GM23338 (cell line): ENCODE measurements at regions not wholly inside any gene's neighbourhood (a gene's known extent, or its start where the extent isn't known, plus 50 kb on each side); places are given as distances from the start of the nearest gene placed in this dataset.

ENCODE experiments used
- ATAC-seq: fragments of 200-7000 bp; cut with Tn5 transposase; 3 replicates; pipeline ENCODE4 v1.9.1; 2020
- DNase-seq: peaks from one replicate; pipeline ENCODE4 v3.0.0-alpha.2; 2015; ENCODE audit warnings: low spot score
- H2AFZ ChIP-seq: fragments of 200-600 bp; sonication (generic); 2 replicates; pipeline ENCODE4 v1.8.0; 2016; ENCODE audit warnings: antibody characterized with exemption, mild to moderate bottlenecking, moderate library complexity
- H3F3A ChIP-seq: fragments of 200-600 bp; sonication (generic); replicated peaks from 2 replicates; pipeline ENCODE4 v1.8.0; 2017; ENCODE audit warnings: antibody characterized with exemption, mixed run types, low read depth
- H3K27ac ChIP-seq: fragments of 200-600 bp; sonication (generic); 2 replicates; pipeline ENCODE4 v1.6.1; 2016; ENCODE audit warnings: low read depth
- H3K27me3 ChIP-seq: fragments of 200-600 bp; sonication (generic); 2 replicates; pipeline ENCODE4 v1.8.0; 2016; ENCODE audit warnings: mild to moderate bottlenecking, mixed run types, moderate library complexity; ENCODE audit not compliant: insufficient read depth
- H3K36me3 ChIP-seq: fragments of 200-600 bp; sonication (generic); 2 replicates; pipeline ENCODE4 v1.8.0; 2016; ENCODE audit warnings: mild to moderate bottlenecking; ENCODE audit not compliant: insufficient read depth
- H3K4me1 ChIP-seq: fragments of 200-600 bp; sonication (generic); 2 replicates; pipeline ENCODE4 v1.8.0; 2016; ENCODE audit warnings: mild to moderate bottlenecking, moderate library complexity; ENCODE audit not compliant: insufficient read depth
- H3K4me2 ChIP-seq: fragments of 200-600 bp; sonication (generic); 2 replicates; pipeline ENCODE4 v1.7.1; 2017; ENCODE audit warnings: mixed run types
- H3K4me3 ChIP-seq: fragments of 200-600 bp; sonication (generic); 2 replicates; pipeline ENCODE4 v1.6.1; 2016; ENCODE audit warnings: mixed run types
- H3K79me2 ChIP-seq: fragments of 200-600 bp; sonication (generic); replicated peaks from 2 replicates; pipeline ENCODE4 v1.8.0; 2017; ENCODE audit warnings: mild to moderate bottlenecking; ENCODE audit not compliant: insufficient read depth
- H3K9me2 ChIP-seq: fragments of 200-600 bp; sonication (generic); 2 replicates; pipeline ENCODE4 v1.8.0; 2017; ENCODE audit not compliant: insufficient read depth
- H4K20me1 ChIP-seq: fragments of 200-600 bp; sonication (generic); replicated peaks from 2 replicates; pipeline ENCODE4 v1.8.0; 2017; ENCODE audit warnings: mild to moderate bottlenecking; ENCODE audit not compliant: insufficient read depth
- H3K27ac Mint-ChIP-seq: 2 replicates; pipeline ENCODE4 v1.8.0; 2020; ENCODE audit warnings: inconsistent platforms, mild to moderate bottlenecking, moderate library complexity, mixed read lengths
- H3K27me3 Mint-ChIP-seq: 3 replicates; pipeline ENCODE4 v1.8.0; 2022; ENCODE audit warnings: low read depth, mild to moderate bottlenecking, moderate library complexity, mixed read lengths, inconsistent platforms; ENCODE audit not compliant: insufficient read depth, poor library complexity
- H3K36me3 Mint-ChIP-seq: 3 replicates; pipeline ENCODE4 v1.8.0; 2021; ENCODE audit warnings: low read depth, mild to moderate bottlenecking, inconsistent platforms, moderate library complexity, mixed read lengths
- H3K4me1 Mint-ChIP-seq: 3 replicates; pipeline ENCODE4 v1.8.0; 2020; ENCODE audit warnings: mild to moderate bottlenecking, inconsistent platforms, mixed read lengths
- H3K4me3 Mint-ChIP-seq: 3 replicates; pipeline ENCODE4 v1.8.0; 2021; ENCODE audit warnings: moderate library complexity, mild to moderate bottlenecking, inconsistent platforms, mixed read lengths
- H3K9me3 Mint-ChIP-seq: 3 replicates; pipeline ENCODE4 v1.8.0; 2020; ENCODE audit warnings: moderate library complexity, mild to moderate bottlenecking, inconsistent platforms, mixed read lengths
- CREB1 ChIP-seq: fragments of 250-450 bp; sonication (Bioruptor Pico); IDR thresholded peaks from 2 replicates; pipeline ENCODE4 v1.5.0; 2020; ENCODE audit warnings: low read depth, mild to moderate bottlenecking, moderate library complexity
- CTCF ChIP-seq, 2 experiments: fragments of 200-600 bp in 1 of 2; sonication (generic) in 1 of 2; conservative IDR thresholded peaks; 2 replicates each; pipeline versions ENCODE4 v1.5.1 to v1.6.1; 2016 to 2017; ENCODE audit warnings: antibody characterized with exemption in 2 of 2, low read depth in 2 of 2, mild to moderate bottlenecking in 2 of 2, moderate library complexity in 1 of 2
- ETS1 ChIP-seq: IDR thresholded peaks from 2 replicates; pipeline ENCODE4 v1.6.1; 2016; ENCODE audit warnings: antibody characterized with exemption
- EZH2 ChIP-seq: fragments of 200-600 bp; sonication (generic); IDR thresholded peaks from one replicate; pipeline ENCODE4 v1.8.0; 2017; ENCODE audit warnings: antibody characterized with exemption, mild to moderate bottlenecking, low read depth; ENCODE audit not compliant: unreplicated experiment
- EZH2phosphoT487 ChIP-seq: fragments of 200-600 bp; sonication (generic); IDR thresholded peaks from one replicate; pipeline ENCODE4 v1.8.1; 2018; ENCODE audit warnings: antibody characterized with exemption; ENCODE audit not compliant: unreplicated experiment
- JUNB ChIP-seq: IDR thresholded peaks from one replicate; pipeline ENCODE4 v1.6.1; 2016; ENCODE audit warnings: antibody characterized with exemption; ENCODE audit not compliant: unreplicated experiment
- NANOG ChIP-seq: IDR thresholded peaks from 2 replicates; pipeline ENCODE4 v1.6.1; 2016; ENCODE audit warnings: antibody characterized with exemption, borderline replicate concordance
- POLR2AphosphoS5 ChIP-seq: IDR thresholded peaks from 2 replicates; pipeline ENCODE4 v1.6.1; 2016; ENCODE audit warnings: antibody characterized with exemption, low read depth
- REST ChIP-seq: IDR thresholded peaks from one replicate; pipeline ENCODE4 v1.6.1; 2018; ENCODE audit warnings: antibody characterized with exemption; ENCODE audit not compliant: unreplicated experiment
- STAT1 ChIP-seq: IDR thresholded peaks from one replicate; pipeline ENCODE4 v1.6.1; 2016; ENCODE audit warnings: antibody characterized with exemption; ENCODE audit not compliant: unreplicated experiment
- ZNF114 ChIP-seq: fragments of 250-450 bp; sonication (Bioruptor Pico); IDR thresholded peaks from 2 replicates; pipeline ENCODE4 v1.5.0; 2020; ENCODE audit warnings: mild to moderate bottlenecking, moderate library complexity
- ZNF331 ChIP-seq: fragments of 250-450 bp; sonication (Bioruptor Pico); IDR thresholded peaks from 2 replicates; pipeline ENCODE4 v1.5.0; 2020; ENCODE audit warnings: low read depth, mild to moderate bottlenecking, moderate library complexity
- ZNF462 ChIP-seq: fragments of 250-450 bp; sonication (Bioruptor Pico); IDR thresholded peaks from 2 replicates; pipeline ENCODE4 v1.5.0; 2020; ENCODE audit warnings: mild to moderate bottlenecking, moderate library complexity

- no peak for TF ChIP-seq REST
- TF ChIP-seq EZH2phosphoT487 = no peak
Observed at GRCh38 chr18:30358555-30358954, 684.0 kb downstream of the DSC3 start (continued).

GRCh38 chr18:30352551-30353168 lies 689.9 kb downstream of the DSC3 start:
- Mint-ChIP-seq H3K4me3 (no peak overlapping the region), H3K4me1 (no peaks in the 10 kb centered on the region), H3K9me3 (peaks cover 14% of the 10 kb centered on the region), H3K36me3 (peaks cover 7% of the 10 kb centered on the region; the same call in 2 of the 3 replicates), H3K27ac (no peak overlapping the region), H3K27me3 (no peaks in the 10 kb centered on the region)
- H3K79me2 ChIP-seq = no peaks in the 10 kb centered on the region
- H4K20me1 ChIP-seq = no peaks in the 10 kb centered on the region
- H3K27ac ChIP-seq = no peak overlapping the region
- no peaks in the 10 kb centered on the region for H3K27me3 ChIP-seq
- H2AFZ ChIP-seq = no peak overlapping the region
- H3K4me2 ChIP-seq = no peak overlapping the region
- ATAC-seq = no peak
- H3K36me3 ChIP-seq = no peaks in the 10 kb centered on the region; the same call in 1 of the 2 replicates
- DNase-seq = no peak
- H3K9me2 ChIP-seq = no peaks in the 10 kb centered on the region
- no peak overlapping the region for H3K4me3 ChIP-seq
- no peaks in the 10 kb centered on the region for H3K4me1 ChIP-seq
- no peaks in the 10 kb centered on the region for H3F3A ChIP-seq
- TF ChIP-seq ZNF462 (CRISPR knock-in tag) (no peak), CTCF (conservative IDR thresholded peaks at IDR 0.05; ENCODE audit: low read depth in 2 of 2) (no peak), ZNF331 (no peak), NANOG (no peak), ETS1 (no peak), CREB1 (CRISPR knock-in tag) (no peak), EZH2 (no peak), POLR2AphosphoS5 (no peak), ZNF114 (no peak), JUNB (no peak), STAT1 (no peak), EZH2phosphoT487 (no peak)
